ENCODE measurements at regions not wholly inside any gene's neighbourhood (a gene's known extent, or its start where the extent isn't known, plus 50 kb on each side); places are given as distances from the start of the nearest gene placed in this dataset.

DNA sequence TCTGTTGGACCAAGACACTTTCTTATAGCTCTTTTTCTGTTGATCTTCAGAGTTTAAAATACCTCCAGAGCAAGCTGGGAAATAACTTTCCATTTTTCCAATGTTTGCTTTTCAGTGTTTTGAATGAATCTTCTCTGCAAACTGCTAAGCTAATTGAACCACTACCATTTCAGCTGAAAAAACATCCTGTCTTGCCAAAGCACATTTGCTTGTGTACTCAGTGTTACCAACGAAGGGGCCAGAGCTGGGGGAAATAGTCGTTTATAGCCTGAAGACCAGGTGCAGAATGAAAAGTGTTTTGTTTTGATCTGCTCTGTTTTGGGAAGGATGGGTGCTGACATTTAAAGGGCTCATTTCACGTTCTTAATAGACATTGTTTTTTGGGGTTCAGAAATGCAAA, 88.4 kb upstream of the CLNK start:
- TF ChIP-seq, protein P1, sequence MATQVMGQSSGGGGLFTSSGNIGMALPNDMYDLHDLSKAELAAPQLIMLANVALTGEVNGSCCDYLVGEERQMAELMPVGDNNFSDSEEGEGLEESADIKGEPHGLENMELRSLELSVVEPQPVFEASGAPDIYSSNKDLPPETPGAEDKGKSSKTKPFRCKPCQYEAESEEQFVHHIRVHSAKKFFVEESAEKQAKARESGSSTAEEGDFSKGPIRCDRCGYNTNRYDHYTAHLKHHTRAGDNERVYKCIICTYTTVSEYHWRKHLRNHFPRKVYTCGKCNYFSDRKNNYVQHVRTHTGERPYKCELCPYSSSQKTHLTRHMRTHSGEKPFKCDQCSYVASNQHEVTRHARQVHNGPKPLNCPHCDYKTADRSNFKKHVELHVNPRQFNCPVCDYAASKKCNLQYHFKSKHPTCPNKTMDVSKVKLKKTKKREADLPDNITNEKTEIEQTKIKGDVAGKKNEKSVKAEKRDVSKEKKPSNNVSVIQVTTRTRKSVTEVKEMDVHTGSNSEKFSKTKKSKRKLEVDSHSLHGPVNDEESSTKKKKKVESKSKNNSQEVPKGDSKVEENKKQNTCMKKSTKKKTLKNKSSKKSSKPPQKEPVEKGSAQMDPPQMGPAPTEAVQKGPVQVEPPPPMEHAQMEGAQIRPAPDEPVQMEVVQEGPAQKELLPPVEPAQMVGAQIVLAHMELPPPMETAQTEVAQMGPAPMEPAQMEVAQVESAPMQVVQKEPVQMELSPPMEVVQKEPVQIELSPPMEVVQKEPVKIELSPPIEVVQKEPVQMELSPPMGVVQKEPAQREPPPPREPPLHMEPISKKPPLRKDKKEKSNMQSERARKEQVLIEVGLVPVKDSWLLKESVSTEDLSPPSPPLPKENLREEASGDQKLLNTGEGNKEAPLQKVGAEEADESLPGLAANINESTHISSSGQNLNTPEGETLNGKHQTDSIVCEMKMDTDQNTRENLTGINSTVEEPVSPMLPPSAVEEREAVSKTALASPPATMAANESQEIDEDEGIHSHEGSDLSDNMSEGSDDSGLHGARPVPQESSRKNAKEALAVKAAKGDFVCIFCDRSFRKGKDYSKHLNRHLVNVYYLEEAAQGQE (IDR thresholded peaks at IDR 0.05; ENCODE audit: insufficient replicate concordance, low read depth): no peak
- TF ChIP-seq, protein P2, sequence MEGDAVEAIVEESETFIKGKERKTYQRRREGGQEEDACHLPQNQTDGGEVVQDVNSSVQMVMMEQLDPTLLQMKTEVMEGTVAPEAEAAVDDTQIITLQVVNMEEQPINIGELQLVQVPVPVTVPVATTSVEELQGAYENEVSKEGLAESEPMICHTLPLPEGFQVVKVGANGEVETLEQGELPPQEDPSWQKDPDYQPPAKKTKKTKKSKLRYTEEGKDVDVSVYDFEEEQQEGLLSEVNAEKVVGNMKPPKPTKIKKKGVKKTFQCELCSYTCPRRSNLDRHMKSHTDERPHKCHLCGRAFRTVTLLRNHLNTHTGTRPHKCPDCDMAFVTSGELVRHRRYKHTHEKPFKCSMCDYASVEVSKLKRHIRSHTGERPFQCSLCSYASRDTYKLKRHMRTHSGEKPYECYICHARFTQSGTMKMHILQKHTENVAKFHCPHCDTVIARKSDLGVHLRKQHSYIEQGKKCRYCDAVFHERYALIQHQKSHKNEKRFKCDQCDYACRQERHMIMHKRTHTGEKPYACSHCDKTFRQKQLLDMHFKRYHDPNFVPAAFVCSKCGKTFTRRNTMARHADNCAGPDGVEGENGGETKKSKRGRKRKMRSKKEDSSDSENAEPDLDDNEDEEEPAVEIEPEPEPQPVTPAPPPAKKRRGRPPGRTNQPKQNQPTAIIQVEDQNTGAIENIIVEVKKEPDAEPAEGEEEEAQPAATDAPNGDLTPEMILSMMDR (IDR thresholded peaks at IDR 0.05; ENCODE audit: insufficient read depth, low read length): no peak
- TF ChIP-seq POLR2AphosphoS5 (IDR thresholded peaks at IDR 0.05; ENCODE audit: low read depth): no peak
